ENCODE measurements at regions not wholly inside any gene's neighbourhood (a gene's known extent, or its start where the extent isn't known, plus 50 kb on each side); places are given as distances from the start of the nearest gene placed in this dataset.
"Not testable (repeated sequence)": the region's sequence is repeated elsewhere in the genome, so short reads cannot be mapped to it uniquely, and the experiment has no call there.

DNA sequence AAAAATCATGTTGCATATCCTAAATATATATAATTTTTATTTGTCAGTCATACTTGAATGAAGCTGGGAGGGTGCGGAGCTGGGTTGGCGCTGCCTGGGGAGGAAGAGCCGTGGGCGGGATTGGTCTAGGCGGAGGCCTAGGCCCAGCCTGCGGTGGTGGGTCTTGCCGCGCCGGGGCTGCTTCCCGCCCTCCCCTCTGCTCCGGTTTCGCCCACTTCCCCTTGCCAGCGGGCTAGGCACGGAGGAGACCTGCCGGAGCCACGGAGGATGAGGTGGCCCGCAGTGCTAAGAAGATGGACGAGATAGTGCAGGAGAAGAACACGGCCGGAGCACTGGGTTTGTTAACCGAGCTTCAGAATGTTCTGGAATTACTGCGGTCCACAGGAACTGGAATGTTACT is 54.0 kb upstream of the IGFBPL1 start:
- TF ChIP-seq CTCF (IDR thresholded peaks at IDR 0.05; ENCODE audit: insufficient read depth, low read depth, low read length): no peak
- Histone ChIP-seq H3K27me3 (ENCODE audit: control insufficient read depth, insufficient read depth, low read length) (no peaks in the 10 kb centered on the region), H3K4me3 (ENCODE audit: low read depth, low read length) (no peak overlapping the region), H3K36me3 (ENCODE audit: control insufficient read depth, insufficient read depth, low read length) (no peaks in the 10 kb centered on the region)
- ChIA-PET POLR2A (no interaction called here), CTCF (interaction anchor here (1.6 kb wide), 1 partner anchor 10 kb away, joined by 6 read pairs; no protein-coding TSS in a partner anchor)
- DNase-seq (ENCODE audit: low read depth): no peak

DNA sequence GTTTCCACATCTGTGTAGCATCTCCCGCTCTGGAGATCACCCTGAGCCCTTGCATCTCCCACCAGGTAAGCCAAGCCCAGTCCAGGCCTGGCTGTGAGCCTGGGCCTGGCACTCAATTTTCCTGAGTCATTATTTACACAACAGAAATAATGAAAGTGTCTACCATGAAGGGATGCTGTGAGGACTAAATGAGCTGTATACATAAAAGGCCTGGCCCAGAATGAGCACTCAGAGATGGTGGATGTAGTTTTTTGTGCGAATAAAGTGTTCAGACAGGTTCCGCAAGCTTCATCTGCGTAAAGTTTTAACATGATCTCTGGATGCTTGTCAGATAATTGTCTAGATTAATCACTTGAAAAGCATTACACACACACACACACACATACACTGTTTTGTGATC is 50.2 kb upstream of the IGFBPL1 start:
- POLR2A ChIA-PET; DNase-seq (ENCODE audit: low read depth); H3K27me3 ChIP-seq (ENCODE audit: control insufficient read depth, insufficient read depth, low read length); H3K36me3 ChIP-seq (ENCODE audit: control insufficient read depth, insufficient read depth, low read length); H3K4me3 ChIP-seq (ENCODE audit: low read depth, low read length); CTCF ChIA-PET: not testable (repeated sequence)
